ENCODE measurements at regions not wholly inside any gene's neighbourhood (a gene's known extent, or its start where the extent isn't known, plus 50 kb on each side); places are given as distances from the start of the nearest gene placed in this dataset.
A peak's percentile ranks its signal among the peaks of the same experiment; 100 is the strongest.

DNA sequence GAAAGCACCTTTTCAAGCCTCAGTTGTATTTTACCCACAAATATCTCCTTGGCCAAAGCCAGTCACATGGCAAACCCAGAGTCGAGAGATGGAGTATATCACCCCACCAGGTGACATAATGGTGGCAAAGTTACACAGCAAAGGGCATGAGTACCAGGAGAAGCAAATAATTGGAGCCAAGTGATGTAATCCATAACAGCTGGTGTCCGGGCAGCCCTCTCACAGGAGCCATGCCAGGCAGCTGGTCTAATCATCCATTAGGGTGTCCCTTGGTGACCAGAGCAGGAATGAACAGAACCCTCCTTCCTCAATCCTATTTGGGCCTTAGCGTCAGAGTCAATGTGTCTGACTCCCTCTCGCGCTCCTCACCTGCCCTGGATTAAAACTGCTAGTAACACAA is 272.1 kb downstream of the LRFN2 start:
- Histone ChIP-seq H3K27ac (ENCODE audit: low read depth, low read length) (peak overlapping the region; percentile 57), H3K4me3 (ENCODE audit: low read length in 3 of 3) (no peak overlapping the region), H3K9ac (ENCODE audit: low read depth in 1 of 3, low read length in 3 of 3) (no peak overlapping the region), H3K9me3 (ENCODE audit: control insufficient read depth in 3 of 3, low read length in 3 of 3) (no peaks in the 10 kb centered on the region), H3K4me1 (ENCODE audit: control insufficient read depth in 3 of 3, insufficient read depth in 3 of 3, low read length in 3 of 3) (peaks cover 12 to 16% (median 13%) of the 10 kb centered on the region in 3 donors), H3K36me3 (ENCODE audit: control insufficient read depth in 3 of 3, insufficient read depth in 3 of 3, low read length in 3 of 3) (no peaks in the 10 kb centered on the region), H3K27me3 (ENCODE audit: control insufficient read depth in 3 of 3, insufficient read depth in 3 of 3, low read length in 3 of 3) (peaks cover 0 to 2% (median 0%) of the 10 kb centered on the region in 3 donors)

DNA sequence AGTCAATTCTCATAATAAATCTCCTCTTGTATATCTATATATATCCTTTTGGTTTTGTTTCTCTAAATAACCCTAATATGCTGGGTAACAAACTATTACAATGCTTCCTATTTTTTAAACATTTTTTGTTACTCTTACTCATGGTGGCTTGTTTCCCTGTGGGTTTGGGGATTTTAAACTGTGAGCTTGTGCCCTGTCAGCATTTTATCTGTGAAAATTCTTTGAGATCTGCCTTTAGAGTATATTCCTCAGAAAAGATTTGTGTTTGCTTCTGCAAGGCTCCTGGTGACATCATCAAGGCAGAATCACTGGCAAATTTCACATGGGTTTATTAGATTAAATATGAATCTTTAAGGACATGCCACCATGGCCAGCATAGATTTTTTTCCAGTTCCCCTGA is 273.6 kb downstream of the LRFN2 start:
- peaks cover 13 to 18% (median 14%) of the 10 kb centered on the region in 3 donors for H3K4me1 ChIP-seq (ENCODE audit: control insufficient read depth in 3 of 3, insufficient read depth in 3 of 3, low read length in 3 of 3)
- no peaks in the 10 kb centered on the region for H3K9me3 ChIP-seq (ENCODE audit: control insufficient read depth in 3 of 3, low read length in 3 of 3)
- no peak overlapping the region for H3K9ac ChIP-seq (ENCODE audit: low read depth in 1 of 3, low read length in 3 of 3)
- peaks cover 3 to 4% (median 3%) of the 10 kb centered on the region in 3 donors for H3K27me3 ChIP-seq (ENCODE audit: control insufficient read depth in 3 of 3, insufficient read depth in 3 of 3, low read length in 3 of 3)
- H3K36me3 ChIP-seq (ENCODE audit: control insufficient read depth in 3 of 3, insufficient read depth in 3 of 3, low read length in 3 of 3): no peaks in the 10 kb centered on the region
- H3K4me3 ChIP-seq (ENCODE audit: low read length in 3 of 3): no peak overlapping the region
- no peak overlapping the region for H3K27ac ChIP-seq (ENCODE audit: low read depth, low read length)

DNA sequence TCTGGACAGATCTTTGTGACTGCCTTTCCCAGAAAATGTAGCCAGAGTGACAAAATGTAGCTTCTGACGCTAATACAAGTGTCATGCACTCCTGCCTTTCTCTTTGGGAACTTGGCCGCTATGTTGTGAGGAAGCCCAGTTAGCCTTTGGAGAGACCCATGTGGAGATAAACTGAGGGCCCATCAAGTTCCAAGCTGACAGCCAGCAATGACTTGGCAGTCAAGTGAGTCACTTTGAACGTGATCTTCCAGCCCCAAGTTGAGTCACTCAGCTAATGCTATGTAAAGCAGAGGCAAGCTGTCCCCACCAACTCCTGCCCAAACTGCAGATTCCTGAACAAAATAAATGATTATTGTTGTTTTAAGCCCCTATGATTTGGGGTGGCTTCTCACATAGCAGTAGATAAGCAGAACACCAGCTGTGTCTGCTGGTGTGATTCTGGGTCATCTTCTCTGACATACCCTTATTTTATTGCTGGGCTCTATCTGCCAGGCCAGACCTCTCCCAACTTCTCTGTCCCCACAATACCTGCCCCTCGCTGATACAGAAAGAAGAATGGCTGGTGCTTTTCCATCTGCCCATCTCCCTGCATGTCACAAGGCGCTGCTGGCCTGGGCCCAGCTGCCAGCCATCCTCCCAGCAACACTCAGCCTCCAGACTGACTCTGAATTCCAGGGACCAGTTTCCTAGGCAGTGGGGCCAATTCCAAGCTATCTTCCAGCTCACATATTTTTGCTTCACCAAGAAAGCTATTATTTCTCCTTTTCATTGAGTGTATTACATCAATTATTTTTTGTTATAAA is 274.8 kb downstream of the LRFN2 start:
- Histone ChIP-seq H3K4me3 (ENCODE audit: low read length in 3 of 3) (no peak overlapping the region), H3K27ac (ENCODE audit: low read depth, low read length) (no peak overlapping the region), H3K27me3 (ENCODE audit: control insufficient read depth in 3 of 3, insufficient read depth in 3 of 3, low read length in 3 of 3) (peaks cover 4 to 11% (median 6%) of the 10 kb centered on the region in 3 donors), H3K9me3 (ENCODE audit: control insufficient read depth in 3 of 3, low read length in 3 of 3) (no peaks in the 10 kb centered on the region), H3K4me1 (ENCODE audit: control insufficient read depth in 3 of 3, insufficient read depth in 3 of 3, low read length in 3 of 3) (peaks cover 16 to 24% (median 16%) of the 10 kb centered on the region in 3 donors), H3K36me3 (ENCODE audit: control insufficient read depth in 3 of 3, insufficient read depth in 3 of 3, low read length in 3 of 3) (no peaks in the 10 kb centered on the region), H3K9ac (ENCODE audit: low read depth in 1 of 3, low read length in 3 of 3) (no peak overlapping the region)

DNA sequence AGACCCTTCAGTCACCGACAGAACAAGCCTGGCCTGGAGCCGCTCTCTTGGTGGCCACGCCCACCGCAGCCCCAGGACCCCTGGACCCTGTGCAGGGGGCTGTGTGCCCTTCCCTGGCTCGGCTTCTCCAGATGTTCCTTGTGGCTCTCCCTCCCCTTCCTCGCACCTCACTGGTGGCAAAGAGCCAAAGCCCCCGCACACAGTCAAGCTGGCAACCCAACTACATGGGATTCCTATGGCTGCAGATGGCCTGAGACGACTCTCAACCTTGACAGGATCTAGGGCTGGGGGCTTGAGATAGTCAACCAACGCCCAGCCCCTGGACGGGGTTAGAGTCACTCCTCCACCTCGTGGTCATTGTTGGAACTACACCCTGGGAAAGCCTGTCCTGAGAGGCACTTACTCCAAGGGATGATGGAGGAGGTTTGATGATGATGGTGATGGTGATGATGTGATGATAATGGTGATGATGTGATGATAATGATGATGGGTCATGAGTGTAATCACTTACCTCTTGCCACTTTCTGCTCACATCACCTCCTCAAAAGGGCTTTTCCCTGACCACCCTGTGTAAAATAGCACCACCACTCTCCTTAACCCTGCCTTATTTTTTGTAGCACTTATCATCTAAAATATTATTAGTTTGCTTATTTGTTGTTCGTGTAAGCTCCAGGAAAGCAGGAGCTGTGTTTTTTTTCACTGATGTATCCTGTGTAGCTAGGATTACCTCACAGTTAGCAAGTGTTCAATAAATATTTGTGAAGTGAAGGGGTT is 278.4 kb downstream of the LRFN2 start:
- H3K9ac ChIP-seq (ENCODE audit: low read depth in 1 of 3, low read length in 3 of 3): no peak overlapping the region
- H3K9me3 ChIP-seq (ENCODE audit: control insufficient read depth in 3 of 3, low read length in 3 of 3): no peaks in the 10 kb centered on the region
- no peak overlapping the region for H3K27ac ChIP-seq (ENCODE audit: low read depth, low read length)
- no peak overlapping the region for H3K4me3 ChIP-seq (ENCODE audit: low read length in 3 of 3)
- peaks cover 4 to 11% (median 6%) of the 10 kb centered on the region in 3 donors for H3K27me3 ChIP-seq (ENCODE audit: control insufficient read depth in 3 of 3, insufficient read depth in 3 of 3, low read length in 3 of 3)
- no peaks in the 10 kb centered on the region for H3K36me3 ChIP-seq (ENCODE audit: control insufficient read depth in 3 of 3, insufficient read depth in 3 of 3, low read length in 3 of 3)
- H3K4me1 ChIP-seq (ENCODE audit: control insufficient read depth in 3 of 3, insufficient read depth in 3 of 3, low read length in 3 of 3): peaks cover 4 to 8% (median 4%) of the 10 kb centered on the region in 3 donors

DNA sequence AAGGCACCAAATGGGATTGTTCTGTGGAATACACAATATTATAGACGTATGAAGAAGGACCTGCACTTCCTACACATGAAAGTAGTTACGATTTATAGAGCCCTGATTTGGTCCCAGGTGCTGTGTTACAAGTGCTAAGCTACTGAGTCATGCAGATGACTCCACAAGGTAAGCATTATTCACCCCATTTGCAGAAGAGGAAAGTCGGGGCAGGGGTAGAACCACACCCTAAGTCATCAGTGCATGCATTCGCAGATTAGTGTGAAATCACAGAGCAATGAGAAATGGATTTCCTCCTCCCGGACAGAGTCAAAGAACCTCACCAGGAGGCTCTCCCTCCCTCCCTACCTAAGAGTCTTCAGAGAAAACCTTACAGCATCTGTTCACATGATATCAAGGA is 279.5 kb downstream of the LRFN2 start:
- no peaks in the 10 kb centered on the region for H3K36me3 ChIP-seq (ENCODE audit: control insufficient read depth in 3 of 3, insufficient read depth in 3 of 3, low read length in 3 of 3)
- H3K27ac ChIP-seq (ENCODE audit: low read depth, low read length): no peak overlapping the region
- peaks cover 4 to 11% (median 6%) of the 10 kb centered on the region in 3 donors for H3K27me3 ChIP-seq (ENCODE audit: control insufficient read depth in 3 of 3, insufficient read depth in 3 of 3, low read length in 3 of 3)
- no peaks in the 10 kb centered on the region for H3K9me3 ChIP-seq (ENCODE audit: control insufficient read depth in 3 of 3, low read length in 3 of 3)
- no peak overlapping the region for H3K9ac ChIP-seq (ENCODE audit: low read depth in 1 of 3, low read length in 3 of 3)
- peaks cover 4 to 8% (median 4%) of the 10 kb centered on the region in 3 donors for H3K4me1 ChIP-seq (ENCODE audit: control insufficient read depth in 3 of 3, insufficient read depth in 3 of 3, low read length in 3 of 3)
- H3K4me3 ChIP-seq (ENCODE audit: low read length in 3 of 3): no peak overlapping the region

- H3K27me3 ChIP-seq (ENCODE audit: control insufficient read depth in 3 of 3, insufficient read depth in 3 of 3, low read length in 3 of 3): peaks cover 0 to 9% (median 5%) of the 10 kb centered on the region in 3 donors
Observed at GRCh38 chr6:40302856-40303454, 284.2 kb downstream of the LRFN2 start.

GRCh38 chr6:40299681-40300080 is 287.5 kb downstream of the LRFN2 start:
- Histone ChIP-seq H3K9ac (ENCODE audit: low read depth in 1 of 3, low read length in 3 of 3) (no peak overlapping the region), H3K9me3 (ENCODE audit: control insufficient read depth in 3 of 3, low read length in 3 of 3) (no peaks in the 10 kb centered on the region), H3K27ac (ENCODE audit: low read depth, low read length) (no peak overlapping the region), H3K27me3 (ENCODE audit: control insufficient read depth in 3 of 3, insufficient read depth in 3 of 3, low read length in 3 of 3) (peaks cover 0 to 11% (median 4%) of the 10 kb centered on the region in 3 donors), H3K4me3 (ENCODE audit: low read length in 3 of 3) (no peak overlapping the region), H3K4me1 (ENCODE audit: control insufficient read depth in 3 of 3, insufficient read depth in 3 of 3, low read length in 3 of 3) (no peaks in the 10 kb centered on the region), H3K36me3 (ENCODE audit: control insufficient read depth in 3 of 3, insufficient read depth in 3 of 3, low read length in 3 of 3) (no peaks in the 10 kb centered on the region)

More at GRCh38 chr6:40302856-40303454, 284.2 kb downstream of the LRFN2 start:
- H3K9me3 ChIP-seq (ENCODE audit: control insufficient read depth in 3 of 3, low read length in 3 of 3): no peaks in the 10 kb centered on the region
- peaks cover 0 to under 1% (median 0%) of the 10 kb centered on the region in 3 donors for H3K4me1 ChIP-seq (ENCODE audit: control insufficient read depth in 3 of 3, insufficient read depth in 3 of 3, low read length in 3 of 3)
- H3K4me3 ChIP-seq (ENCODE audit: low read length in 3 of 3): no peak overlapping the region
- no peaks in the 10 kb centered on the region for H3K36me3 ChIP-seq (ENCODE audit: control insufficient read depth in 3 of 3, insufficient read depth in 3 of 3, low read length in 3 of 3)
- no peak overlapping the region for H3K9ac ChIP-seq (ENCODE audit: low read depth in 1 of 3, low read length in 3 of 3)
- H3K27ac ChIP-seq (ENCODE audit: low read depth, low read length): no peak overlapping the region

GRCh38 chr6:40298207-40298606 is 289.0 kb downstream of the LRFN2 start:
- no peaks in the 10 kb centered on the region for H3K9me3 ChIP-seq (ENCODE audit: control insufficient read depth in 3 of 3, low read length in 3 of 3)
- peaks cover 0 to 11% (median 5%) of the 10 kb centered on the region in 3 donors for H3K27me3 ChIP-seq (ENCODE audit: control insufficient read depth in 3 of 3, insufficient read depth in 3 of 3, low read length in 3 of 3)
- no peaks in the 10 kb centered on the region for H3K4me1 ChIP-seq (ENCODE audit: control insufficient read depth in 3 of 3, insufficient read depth in 3 of 3, low read length in 3 of 3)
- H3K36me3 ChIP-seq (ENCODE audit: control insufficient read depth in 3 of 3, insufficient read depth in 3 of 3, low read length in 3 of 3): no peaks in the 10 kb centered on the region
- no peak overlapping the region for H3K27ac ChIP-seq (ENCODE audit: low read depth, low read length)
- H3K4me3 ChIP-seq (ENCODE audit: low read length in 3 of 3): no peak overlapping the region
- no peak overlapping the region for H3K9ac ChIP-seq (ENCODE audit: low read depth in 1 of 3, low read length in 3 of 3)

GRCh38 chr6:40295251-40295950 is 291.8 kb downstream of the LRFN2 start:
- no peaks in the 10 kb centered on the region for H3K36me3 ChIP-seq (ENCODE audit: control insufficient read depth in 3 of 3, insufficient read depth in 3 of 3, low read length in 3 of 3)
- H3K9me3 ChIP-seq (ENCODE audit: control insufficient read depth in 3 of 3, low read length in 3 of 3): no peaks in the 10 kb centered on the region
- H3K27me3 ChIP-seq (ENCODE audit: control insufficient read depth in 3 of 3, insufficient read depth in 3 of 3, low read length in 3 of 3): peaks cover 5 to 10% (median 9%) of the 10 kb centered on the region in 3 donors
- no peak overlapping the region for H3K9ac ChIP-seq (ENCODE audit: low read depth in 1 of 3, low read length in 3 of 3)
- no peak overlapping the region for H3K4me3 ChIP-seq (ENCODE audit: low read length in 3 of 3)
- H3K4me1 ChIP-seq (ENCODE audit: control insufficient read depth in 3 of 3, insufficient read depth in 3 of 3, low read length in 3 of 3): no peaks in the 10 kb centered on the region
- H3K27ac ChIP-seq (ENCODE audit: low read depth, low read length): no peak overlapping the region

Measured in skeletal muscle tissue (tissue), 3 donors.